Panc1 (cell line): ENCODE measurements at regions not wholly inside any gene's neighbourhood (a gene's known extent, or its start where the extent isn't known, plus 50 kb on each side); places are given as distances from the start of the nearest gene placed in this dataset.

ENCODE experiments used
- ATAC-seq: fragments of 200-7000 bp; cut with Tn5 transposase; 2 replicates; pipeline ENCODE4 v1.9.1; 2020; ENCODE audit warnings: mild to moderate bottlenecking, moderate library complexity
- BruUV-seq: library from RNA; stranded (reverse); fragments of 400-500 nt; replicated peaks from 2 replicates; lab custom pipeline; 2021; lab: Mats Ljungman, UMichigan
- CTCF ChIA-PET: fragments of 300-600 bp; sonication (Branson Sonifier 250); formaldehyde crosslinking; loops from one replicate; lab custom pipeline; 2022; ENCODE audit warnings: antibody characterized with exemption; lab: Charles Lee
- POLR2A ChIA-PET: fragments of 300-600 bp; sonication (Branson Sonifier 250); formaldehyde crosslinking; loops from one replicate; lab custom pipeline; 2022; ENCODE audit warnings: antibody characterized with exemption; lab: Charles Lee
- DNase-seq: peaks from one replicate; pipeline ENCODE4 v3.0.0-alpha.2; 2010; ENCODE audit warnings: low read depth, low spot score
- H3K27ac ChIP-seq: 2 replicates; pipeline ENCODE4 v1.5.1; 2011; ENCODE audit warnings: mild to moderate bottlenecking, low read length, inconsistent platforms
- H3K27me3 ChIP-seq: fragments of 200-500 bp; sonication (Bioruptor generic); 2 replicates; pipeline ENCODE4 v1.6.0; 2014; ENCODE audit warnings: low read length, inconsistent platforms; ENCODE audit not compliant: control insufficient read depth, insufficient read depth
- H3K36me3 ChIP-seq: fragments of 200-500 bp; sonication (Bioruptor generic); 2 replicates; pipeline ENCODE4 v1.5.1; 2014; ENCODE audit warnings: inconsistent platforms, mild to moderate bottlenecking, low read length, moderate library complexity; ENCODE audit not compliant: control insufficient read depth, insufficient read depth
- H3K4me1 ChIP-seq: 2 replicates; pipeline ENCODE4 v1.5.1; 2011; ENCODE audit warnings: inconsistent platforms, mild to moderate bottlenecking, low read length, moderate library complexity; ENCODE audit not compliant: control insufficient read depth, insufficient read depth
- H3K4me3 ChIP-seq, 2 experiments: 2 replicates each; pipeline ENCODE4 v1.5.1; 2011 to 2012; ENCODE audit warnings: low read depth in 2 of 2, low read length in 2 of 2, mild to moderate bottlenecking in 2 of 2, inconsistent platforms in 1 of 2, moderate library complexity in 1 of 2
- H3K9me3 ChIP-seq: fragments of 200-500 bp; sonication (Bioruptor generic); 2 replicates; pipeline ENCODE4 v1.5.1; 2014; ENCODE audit warnings: low read depth, mild to moderate bottlenecking, inconsistent platforms, low read length, moderate library complexity; ENCODE audit not compliant: control insufficient read depth, insufficient read depth
- CTCF ChIP-seq: fragments of 450-650 bp; IDR thresholded peaks from 2 replicates; pipeline ENCODE4 v1.5.1; 2017; ENCODE audit warnings: mild to moderate bottlenecking
- POLR2AphosphoS5 ChIP-seq: IDR thresholded peaks from 2 replicates; pipeline ENCODE4 v1.6.1; 2012; ENCODE audit warnings: mild to moderate bottlenecking, low read depth, low read length, moderate library complexity
- SIN3A ChIP-seq: IDR thresholded peaks from 2 replicates; pipeline ENCODE4 v1.6.1; 2012; ENCODE audit warnings: low read depth, mild to moderate bottlenecking, low read length, moderate library complexity, borderline replicate concordance; ENCODE audit not compliant: insufficient read depth
- TCF7L2 ChIP-seq: IDR thresholded peaks from 2 replicates; pipeline ENCODE4 v1.6.1; 2011; ENCODE audit warnings: mild to moderate bottlenecking, low read depth, low read length, inconsistent platforms
- in situ Hi-C: cut with HindIII; loops from 2 replicates; pipeline ENCODE4 v1.10.0; 2016; ENCODE audit warnings: low sequenced_read_pairs, low pct_unique_long_range_greater_than_20kb
- intact Hi-C: fragments of 100-400 bp; cut with micrococcal nuclease; formaldehyde crosslinking; loops from one replicate; pipeline ENCODE4 v1.10.0; 2022; ENCODE audit not compliant: unreplicated experiment
- TF ChIP-seq, protein P1 (sequence below), 2 experiments: IDR thresholded peaks; 2 replicates each; pipeline ENCODE4 v1.6.1; 2011 to 2012; ENCODE audit warnings: low read depth in 2 of 2, control low read depth in 1 of 2, low read length in 1 of 2, mild to moderate bottlenecking in 1 of 2, moderate library complexity in 1 of 2; ENCODE audit not compliant: insufficient read depth in 1 of 2

- no peak for ATAC-seq
- intact Hi-C loops (no loop called here), in situ Hi-C loops (no loop called here)
- Histone ChIP-seq H3K27ac (peak overlapping the region; percentile 42; the same call in 1 of the 2 replicates), H3K4me3 (no peak overlapping the region), H3K9me3 (no peaks in the 10 kb centered on the region), H3K4me1 (peaks cover 5% of the 10 kb centered on the region; the same call in 1 of the 2 replicates), H3K27me3 (no peaks in the 10 kb centered on the region), H3K36me3 (no peaks in the 10 kb centered on the region)
- CTCF ChIA-PET, result no interaction called here
- BruUV-seq, result no TSS peak
- POLR2A ChIA-PET, result no interaction called here
- TF ChIP-seq POLR2AphosphoS5 (no peak), CTCF (no peak), TCF7L2 (no peak), SIN3A (no peak)
- TF ChIP-seq, protein P1, sequence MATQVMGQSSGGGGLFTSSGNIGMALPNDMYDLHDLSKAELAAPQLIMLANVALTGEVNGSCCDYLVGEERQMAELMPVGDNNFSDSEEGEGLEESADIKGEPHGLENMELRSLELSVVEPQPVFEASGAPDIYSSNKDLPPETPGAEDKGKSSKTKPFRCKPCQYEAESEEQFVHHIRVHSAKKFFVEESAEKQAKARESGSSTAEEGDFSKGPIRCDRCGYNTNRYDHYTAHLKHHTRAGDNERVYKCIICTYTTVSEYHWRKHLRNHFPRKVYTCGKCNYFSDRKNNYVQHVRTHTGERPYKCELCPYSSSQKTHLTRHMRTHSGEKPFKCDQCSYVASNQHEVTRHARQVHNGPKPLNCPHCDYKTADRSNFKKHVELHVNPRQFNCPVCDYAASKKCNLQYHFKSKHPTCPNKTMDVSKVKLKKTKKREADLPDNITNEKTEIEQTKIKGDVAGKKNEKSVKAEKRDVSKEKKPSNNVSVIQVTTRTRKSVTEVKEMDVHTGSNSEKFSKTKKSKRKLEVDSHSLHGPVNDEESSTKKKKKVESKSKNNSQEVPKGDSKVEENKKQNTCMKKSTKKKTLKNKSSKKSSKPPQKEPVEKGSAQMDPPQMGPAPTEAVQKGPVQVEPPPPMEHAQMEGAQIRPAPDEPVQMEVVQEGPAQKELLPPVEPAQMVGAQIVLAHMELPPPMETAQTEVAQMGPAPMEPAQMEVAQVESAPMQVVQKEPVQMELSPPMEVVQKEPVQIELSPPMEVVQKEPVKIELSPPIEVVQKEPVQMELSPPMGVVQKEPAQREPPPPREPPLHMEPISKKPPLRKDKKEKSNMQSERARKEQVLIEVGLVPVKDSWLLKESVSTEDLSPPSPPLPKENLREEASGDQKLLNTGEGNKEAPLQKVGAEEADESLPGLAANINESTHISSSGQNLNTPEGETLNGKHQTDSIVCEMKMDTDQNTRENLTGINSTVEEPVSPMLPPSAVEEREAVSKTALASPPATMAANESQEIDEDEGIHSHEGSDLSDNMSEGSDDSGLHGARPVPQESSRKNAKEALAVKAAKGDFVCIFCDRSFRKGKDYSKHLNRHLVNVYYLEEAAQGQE (IDR thresholded peaks at IDR 0.05; ENCODE audit: insufficient read depth in 1 of 2, low read depth in 2 of 2, low read length in 1 of 2), result no peak
- DNase-seq, result no peak
Observed at GRCh38 chr21:41653954-41654491, 112.8 kb downstream of the RIPK4 start.

DNA sequence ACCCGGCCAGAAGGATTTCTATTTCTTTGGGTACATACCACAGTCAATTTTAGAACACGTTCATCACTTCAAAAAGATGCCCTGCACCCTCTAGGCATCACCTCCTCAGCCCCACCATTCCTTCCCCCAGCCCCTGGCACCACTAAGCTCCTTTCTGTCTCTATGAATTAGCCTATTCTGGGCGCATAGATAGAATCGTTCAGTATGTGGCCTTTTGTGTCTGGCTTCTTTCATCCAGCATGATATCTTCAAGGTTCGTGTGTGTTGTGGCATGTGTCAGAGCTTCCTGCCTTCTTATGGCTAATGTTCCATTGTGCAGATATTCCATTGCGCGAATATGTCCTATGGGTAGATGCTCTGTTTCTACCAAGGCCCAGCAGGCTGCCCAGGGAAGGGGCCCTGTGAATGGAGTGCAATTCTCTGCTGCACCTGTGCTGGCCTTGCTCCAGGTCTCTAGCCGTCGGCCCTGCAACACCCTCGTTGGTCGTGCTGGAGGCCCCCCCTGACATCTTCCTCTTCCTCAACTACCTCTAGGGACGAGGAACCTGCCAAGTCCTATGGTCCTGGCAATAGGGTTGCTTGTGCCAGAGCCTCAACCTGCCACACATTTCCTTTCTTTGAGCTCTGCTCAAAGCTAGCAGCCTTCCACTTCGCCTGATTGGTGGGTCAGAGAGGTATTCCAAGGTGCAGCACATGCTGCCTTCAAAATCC lies 113.5 kb downstream of the RIPK4 start:
- CTCF ChIA-PET, result no interaction called here
- in situ Hi-C loops (no loop called here), intact Hi-C loops (no loop called here)
- no peak for DNase-seq
- BruUV-seq, result no TSS peak
- peak overlapping the region; percentile 34; the same call in 1 of the 2 replicates for H3K27ac ChIP-seq
- no peaks in the 10 kb centered on the region for H3K36me3 ChIP-seq
- POLR2A ChIA-PET, result no interaction called here
- H3K4me3 ChIP-seq, result no peak overlapping the region
- H3K27me3 ChIP-seq, result no peaks in the 10 kb centered on the region
- TF ChIP-seq TCF7L2 (no peak), POLR2AphosphoS5 (no peak), CTCF (no peak), SIN3A (no peak)
- TF ChIP-seq, protein P1 (IDR thresholded peaks at IDR 0.05; ENCODE audit: insufficient read depth in 1 of 2, low read depth in 2 of 2, low read length in 1 of 2), result no peak
- no peaks in the 10 kb centered on the region for H3K9me3 ChIP-seq
- peaks cover 6% of the 10 kb centered on the region for H3K4me1 ChIP-seq
- no peak for ATAC-seq
